Activated effector memory CD4-positive, alpha-beta T cell treated with anti-CD3 and anti-CD28 coated beads, Interleukin-2, amount 50 U/mL, for 16 hours (primary cell): ENCODE measurements at regions not wholly inside any gene's neighbourhood (a gene's known extent, or its start where the extent isn't known, plus 50 kb on each side); places are given as distances from the start of the nearest gene placed in this dataset.

ENCODE experiments used
- DNase-seq: peaks from one replicate; pipeline ENCODE4 v3.0.0-alpha.2; 2020

- no peak for DNase-seq
Measured at GRCh38 chr2:125070726-125071505, 1045.8 kb downstream of the CNTNAP5 start.

GRCh38 chr2:125073440-125073839 lies 1048.4 kb downstream of the CNTNAP5 start:
- no peak for DNase-seq

- no peak for DNase-seq
Measured at GRCh38 chr2:125085904-125086303, 1060.8 kb downstream of the CNTNAP5 start.

- DNase-seq: no peak
Measured at GRCh38 chr2:125086313-125087184, 1061.5 kb downstream of the CNTNAP5 start.

GRCh38 chr2:125092276-125093009 lies 1067.4 kb downstream of the CNTNAP5 start:
- DNase-seq: no peak

GRCh38 chr2:125095826-125096225 lies 1070.7 kb downstream of the CNTNAP5 start:
- no peak for DNase-seq

GRCh38 chr2:125106710-125107109 lies 1081.6 kb downstream of the CNTNAP5 start:
- no peak for DNase-seq

- no peak for DNase-seq
Measured at GRCh38 chr2:125107446-125107845, 1082.4 kb downstream of the CNTNAP5 start.

- DNase-seq: no peak
Measured at GRCh38 chr2:125108251-125108650, 1083.2 kb downstream of the CNTNAP5 start.

GRCh38 chr2:125125902-125126301 lies 1100.8 kb downstream of the CNTNAP5 start:
- no peak for DNase-seq

GRCh38 chr2:125160947-125161346 lies 1135.9 kb downstream of the CNTNAP5 start:
- no peak for DNase-seq

GRCh38 chr2:125167152-125167551 lies 1142.1 kb downstream of the CNTNAP5 start:
- DNase-seq: no peak

GRCh38 chr2:125167820-125168219 lies 1142.7 kb downstream of the CNTNAP5 start:
- DNase-seq: no peak

GRCh38 chr2:125168442-125168841 lies 1143.4 kb downstream of the CNTNAP5 start:
- DNase-seq: no peak

- DNase-seq: no peak
Measured at GRCh38 chr2:125169022-125169763, 1144.1 kb downstream of the CNTNAP5 start.

- no peak for DNase-seq
Measured at GRCh38 chr2:125169764-125170146, 1144.7 kb downstream of the CNTNAP5 start.

GRCh38 chr2:125172181-125172580 lies 1147.1 kb downstream of the CNTNAP5 start:
- DNase-seq: no peak

GRCh38 chr2:125175415-125175814 lies 1150.3 kb downstream of the CNTNAP5 start:
- DNase-seq: no peak

GRCh38 chr2:125185691-125186270 lies 1160.7 kb downstream of the CNTNAP5 start:
- DNase-seq: no peak

GRCh38 chr2:125207431-125207830 lies 1182.3 kb downstream of the CNTNAP5 start:
- no peak for DNase-seq

GRCh38 chr2:125216321-125216720 lies 1191.2 kb downstream of the CNTNAP5 start:
- no peak for DNase-seq

- DNase-seq: no peak
Measured at GRCh38 chr2:125224188-125224587, 1199.1 kb downstream of the CNTNAP5 start.
